ENCODE measurements at regions not wholly inside any gene's neighbourhood (a gene's known extent, or its start where the extent isn't known, plus 50 kb on each side); places are given as distances from the start of the nearest gene placed in this dataset. TPM values are rescaled to one million over a fixed set of nuclear protein-coding genes. Genes with fewer than 3 reads are reported as not detected.

DNA sequence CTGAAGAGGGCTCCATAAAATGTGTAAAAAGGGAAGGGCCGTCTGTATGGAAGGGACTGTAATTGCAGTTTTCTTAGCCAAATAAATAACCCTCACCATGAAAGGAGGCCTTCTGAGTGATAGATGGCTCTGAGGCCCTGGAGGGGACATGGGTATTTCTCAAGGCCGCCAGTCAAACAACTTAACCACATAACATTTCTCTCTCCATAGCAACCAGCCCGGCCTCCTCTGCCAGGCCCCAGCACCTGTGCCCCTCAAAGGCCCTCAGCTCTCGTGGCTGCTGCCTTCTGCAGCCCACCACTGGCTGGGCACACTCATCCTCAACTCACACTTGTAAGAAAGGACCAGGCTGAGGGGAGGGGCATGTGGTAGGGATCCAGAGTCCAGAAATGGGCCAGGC is 57.0 kb upstream of the GJB5 start:
- Mint-ChIP-seq H3K9me3 (no peaks in the 10 kb centered on the region), H3K4me1 (no peaks in the 10 kb centered on the region), H3K4me3 (no peak overlapping the region), H3K36me3 (no peaks in the 10 kb centered on the region), H3K27ac (no peak overlapping the region), H3K27me3 (peaks cover 5% of the 10 kb centered on the region)
- POLR2A ChIA-PET: no interaction called here
- DNase-seq (no peak), ATAC-seq (ENCODE audit: low read depth) (no peak)

DNA sequence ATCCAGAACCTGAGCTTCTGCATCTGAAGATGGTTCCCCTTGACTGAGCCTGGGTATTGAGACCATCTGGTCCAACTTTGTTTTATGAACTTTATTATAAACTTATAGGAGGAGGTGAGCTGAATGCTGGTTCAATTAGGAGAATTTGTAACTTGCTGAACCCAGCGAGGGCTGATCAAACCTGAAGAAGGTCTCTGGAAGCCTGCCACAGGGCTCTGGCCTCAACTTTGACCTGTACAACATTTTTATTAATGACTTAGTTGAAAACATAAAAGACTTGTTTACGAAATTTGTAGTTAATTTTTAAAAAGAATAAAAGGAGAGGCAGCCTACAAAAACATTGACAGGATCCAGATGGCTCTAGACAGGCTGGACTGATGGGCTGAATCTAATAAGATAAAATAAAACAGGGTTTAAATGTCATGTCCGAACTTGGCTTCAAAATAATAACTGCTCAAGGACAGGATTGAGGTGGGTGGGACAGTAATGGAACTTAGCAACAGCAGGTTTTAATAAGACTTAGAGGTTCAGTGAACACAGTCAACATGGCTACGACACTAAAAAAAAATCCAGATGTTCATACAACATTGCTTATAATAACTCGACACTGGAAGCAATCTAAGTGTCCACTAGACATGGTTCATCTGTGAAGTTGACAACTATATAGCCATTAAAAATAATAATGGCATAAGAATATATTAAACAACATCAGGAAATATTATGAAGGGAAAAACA is 53.4 kb upstream of the GJB5 start:
- DNase-seq: no peak
- no peaks in the 10 kb centered on the region for H3K36me3 Mint-ChIP-seq
- ATAC-seq (ENCODE audit: low read depth): no peak
- no peaks in the 10 kb centered on the region for H3K4me1 Mint-ChIP-seq
- H3K9me3 Mint-ChIP-seq: no peaks in the 10 kb centered on the region
- H3K27ac Mint-ChIP-seq: no peak overlapping the region
- H3K4me3 Mint-ChIP-seq: no peak overlapping the region
- peaks cover 5% of the 10 kb centered on the region for H3K27me3 Mint-ChIP-seq
- POLR2A ChIA-PET: no interaction called here

Small RNA genes lying in the stretch of these regions (microRNA-seq; reads per million reads assigned to microRNA genes)
- gene MIR552: not detected
